HCT116 (cell line): ENCODE measurements at regions not wholly inside any gene's neighbourhood (a gene's known extent, or its start where the extent isn't known, plus 50 kb on each side); places are given as distances from the start of the nearest gene placed in this dataset.

Experiments used
- ATAC-seq: fragments of 200-7000 bp; cut with Tn5 transposase; 2 replicates; pipeline ENCODE4 v1.9.1; 2020; ENCODE audit warnings: mild to moderate bottlenecking, moderate library complexity
- BruUV-seq: library from RNA; stranded (reverse); fragments of 400-500 nt; replicated peaks from 2 replicates; lab custom pipeline; 2021; lab: Mats Ljungman, UMichigan
- CTCF ChIA-PET: fragments of 300-600 bp; sonication (Branson Sonifier 250); formaldehyde crosslinking; loops from one replicate; lab custom pipeline; 2021; ENCODE audit warnings: antibody characterized with exemption; lab: Charles Lee
- POLR2A ChIA-PET: fragments of 300-600, 350-600 bp; sonication (Branson Sonifier 250); formaldehyde crosslinking; loops from one replicate; lab custom pipeline; 2021; ENCODE audit warnings: antibody characterized with exemption; lab: Charles Lee
- RAD21 ChIA-PET, 2 experiments: fragments of 300-600 bp; sonication (Branson Sonifier 250); formaldehyde crosslinking; loops; one replicate each; lab custom pipeline; 2023; ENCODE audit warnings: low total read pairs in 2 of 2; ENCODE audit not compliant: uncharacterized antibody in 2 of 2, unreplicated experiment in 2 of 2, low non-redundant PET in 1 of 2; lab: Charles Lee
- DNase-seq: peaks from one replicate; pipeline ENCODE4 v3.0.0-alpha.2; 2010; ENCODE audit warnings: low read depth, low spot score
- H2AFZ ChIP-seq: fragments of 200-600 bp; shearing (Covaris generic), sonication (generic); 2 replicates; pipeline ENCODE4 v1.6.1; 2017; ENCODE audit warnings: low read depth, mixed run types, mixed read lengths, antibody characterized with exemption, low read length; ENCODE audit not compliant: poor library complexity, severe bottlenecking
- H3K27ac ChIP-seq: 2 replicates; pipeline ENCODE4 v1.5.1; 2012; ENCODE audit warnings: low read depth, low read length
- H3K27me3 ChIP-seq: fragments of 200-600 bp; sonication (generic); 2 replicates; pipeline ENCODE4 v1.6.1; 2016; ENCODE audit warnings: mixed run types, low read length, mixed read lengths; ENCODE audit not compliant: insufficient read depth
- H3K36me3 ChIP-seq, 2 experiments: fragments of 200-500 bp in 1 of 2; fragments of 200-600 bp in 1 of 2; sonication (Bioruptor generic) in 1 of 2; sonication (generic) in 1 of 2; 2 replicates each; pipeline versions ENCODE4 v1.5.1 to v1.6.1; 2014 to 2016; ENCODE audit warnings: low read length in 2 of 2, inconsistent platforms in 1 of 2, mixed read lengths in 1 of 2, mixed run types in 1 of 2; ENCODE audit not compliant: insufficient read depth in 2 of 2, control insufficient read depth in 1 of 2
- H3K4me1 ChIP-seq, 2 experiments: fragments of 200-600 bp in 1 of 2; sonication (generic) in 1 of 2; 2 replicates each; pipeline versions ENCODE4 v1.5.1 to v1.6.1; 2012 to 2017; ENCODE audit warnings: low read length in 2 of 2, inconsistent platforms in 1 of 2, mild to moderate bottlenecking in 1 of 2, mixed read lengths in 1 of 2, mixed run types in 1 of 2, moderate library complexity in 1 of 2; ENCODE audit not compliant: insufficient read depth in 2 of 2, control insufficient read depth in 1 of 2
- H3K4me2 ChIP-seq: fragments of 200-600 bp; sonication (generic); 2 replicates; pipeline ENCODE4 v1.6.1; 2017; ENCODE audit warnings: mixed run types, low read length, mixed read lengths
- H3K4me3 ChIP-seq, 2 experiments: fragments of 200-600 bp in 1 of 2; sonication (generic) in 1 of 2; replicated peaks in 1 of 2; 2 replicates each; pipeline ENCODE4 v1.5.1; 2011 to 2016; ENCODE audit warnings: low read length in 2 of 2, control low read depth in 1 of 2, low read depth in 1 of 2, mild to moderate bottlenecking in 1 of 2, mixed read lengths in 1 of 2, mixed run types in 1 of 2
- H3K79me2 ChIP-seq: fragments of 200-600 bp; sonication (generic); 2 replicates; pipeline ENCODE4 v1.6.1; 2017; ENCODE audit warnings: mild to moderate bottlenecking, mixed run types, low read length, moderate library complexity, mixed read lengths; ENCODE audit not compliant: insufficient read depth
- H3K9ac ChIP-seq: fragments of 200-600 bp; sonication (generic); 2 replicates; pipeline ENCODE4 v1.6.1; 2016; ENCODE audit warnings: low read length, mixed read lengths
- H3K9me2 ChIP-seq: fragments of 200-600 bp; sonication (generic), shearing (Covaris generic); 2 replicates; pipeline ENCODE4 v1.6.1; 2017; ENCODE audit warnings: mixed run types, mild to moderate bottlenecking, moderate library complexity; ENCODE audit not compliant: insufficient read depth
- H3K9me3 ChIP-seq, 2 experiments: fragments of 200-500 bp in 1 of 2; fragments of 200-600 bp in 1 of 2; sonication (Bioruptor generic) in 1 of 2; sonication (generic) in 1 of 2; 2 replicates each; pipeline ENCODE4 v1.6.1; 2014 to 2017; ENCODE audit warnings: low read length in 2 of 2, mixed read lengths in 2 of 2, inconsistent platforms in 1 of 2, low read depth in 1 of 2, mild to moderate bottlenecking in 1 of 2, mixed run types in 1 of 2, moderate library complexity in 1 of 2; ENCODE audit not compliant: control insufficient read depth in 1 of 2, insufficient read depth in 1 of 2
- H4K20me1 ChIP-seq: fragments of 200-600 bp; sonication (generic), shearing (Covaris generic); 2 replicates; pipeline ENCODE4 v1.6.1; 2017; ENCODE audit warnings: mixed run types, mild to moderate bottlenecking, moderate library complexity; ENCODE audit not compliant: insufficient read depth
- ELF1 ChIP-seq: IDR thresholded peaks from 2 replicates; pipeline ENCODE4 v1.6.1; 2012; ENCODE audit warnings: low read depth, borderline replicate concordance
- EZH2 ChIP-seq: fragments of 200-600 bp; sonication (generic); IDR thresholded peaks from 2 replicates; pipeline ENCODE4 v1.6.1; 2017; ENCODE audit warnings: antibody characterized with exemption, mixed run types
- FOSL1 ChIP-seq: IDR thresholded peaks from 2 replicates; pipeline ENCODE4 v1.6.1; 2012; ENCODE audit warnings: low read depth
- JUND ChIP-seq: IDR thresholded peaks from 2 replicates; pipeline ENCODE4 v1.6.1; 2012
- RAD21 ChIP-seq: IDR thresholded peaks from 2 replicates; pipeline ENCODE4 v1.6.1; 2012; ENCODE audit warnings: low read depth, mild to moderate bottlenecking
- SRF ChIP-seq: IDR thresholded peaks from 2 replicates; pipeline ENCODE4 v1.6.1; 2012; ENCODE audit warnings: low read depth
- TCF7L2 ChIP-seq: IDR thresholded peaks from 2 replicates; pipeline ENCODE4 v1.7.0; 2011; ENCODE audit warnings: borderline replicate concordance, inconsistent platforms; ENCODE audit not compliant: insufficient read depth, insufficient read length; ENCODE audit errors: extremely low read depth
- YY1 ChIP-seq: IDR thresholded peaks from 2 replicates; pipeline ENCODE4 v1.6.1; 2011; ENCODE audit warnings: low read length, low read depth, moderate library complexity, mild to moderate bottlenecking; ENCODE audit not compliant: insufficient replicate concordance; ENCODE audit errors: extremely low read depth
- ZNF274 ChIP-seq: fragments of 200-500 bp; sonication (Bioruptor generic); IDR thresholded peaks from 2 replicates; pipeline ENCODE4 v1.6.1; 2014; ENCODE audit warnings: mild to moderate bottlenecking, low read depth, low read length, inconsistent platforms
- intact Hi-C: fragments of 100-400 bp; cut with micrococcal nuclease; formaldehyde crosslinking; loops from 2 replicates; pipeline ENCODE4 v1.10.0; 2022
- TF ChIP-seq, protein P1 (sequence below), 3 experiments: fragments of 200-600 bp in 1 of 3; sonication (generic) in 1 of 3; IDR thresholded peaks in 2 of 3; conservative IDR thresholded peaks in 1 of 3; 2 replicates each; pipeline ENCODE4 v1.5.1; 2012 to 2017; ENCODE audit warnings: low read depth in 2 of 3, low read length in 2 of 3, antibody characterized with exemption in 1 of 3, borderline replicate concordance in 1 of 3, control low read depth in 1 of 3, mild to moderate bottlenecking in 1 of 3, mixed read lengths in 1 of 3, mixed run types in 1 of 3, moderate library complexity in 1 of 3; ENCODE audit not compliant: insufficient read depth in 1 of 3
- TF ChIP-seq, protein P2 (sequence below): IDR thresholded peaks from 2 replicates; pipeline ENCODE4 v1.6.1; 2012; ENCODE audit warnings: low read depth

DNA sequence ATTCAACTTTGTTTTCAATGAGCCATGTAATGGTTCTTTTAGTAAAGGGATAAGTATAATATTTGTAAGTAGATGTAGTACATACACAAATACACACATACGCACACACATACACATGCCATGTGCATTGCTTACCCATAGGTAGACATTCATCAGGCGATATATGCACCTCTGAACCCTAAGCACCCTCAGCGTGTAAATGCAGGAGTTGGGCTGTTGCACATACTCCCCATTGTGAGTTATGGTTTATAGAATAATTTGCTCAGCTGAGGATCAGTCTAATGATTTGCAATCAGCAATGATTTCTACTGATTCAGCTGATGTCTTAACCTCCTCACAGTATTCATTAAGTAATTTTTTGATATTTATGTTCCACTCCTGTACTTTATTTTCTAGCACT is 217.6 kb upstream of the ETAA1 start:
- Histone ChIP-seq H3K9me2 (no peaks in the 10 kb centered on the region), H3K9me3 (no peaks in the 10 kb centered on the region), H3K27ac (no peak overlapping the region), H3K79me2 (no peaks in the 10 kb centered on the region), H3K27me3 (no peaks in the 10 kb centered on the region), H3K9ac (no peak overlapping the region), H2AFZ (no peak overlapping the region), H3K4me2 (no peak overlapping the region), H3K4me1 (no peaks in the 10 kb centered on the region), H4K20me1 (no peaks in the 10 kb centered on the region), H3K36me3 (no peaks in the 10 kb centered on the region), H3K4me3 (no peak overlapping the region)
- ChIA-PET POLR2A (no interaction called here), RAD21 (no interaction called here), CTCF (no interaction called here)
- ATAC-seq (no peak), DNase-seq (no peak)
- intact Hi-C loops, result no loop called here
- TF ChIP-seq, protein P1, sequence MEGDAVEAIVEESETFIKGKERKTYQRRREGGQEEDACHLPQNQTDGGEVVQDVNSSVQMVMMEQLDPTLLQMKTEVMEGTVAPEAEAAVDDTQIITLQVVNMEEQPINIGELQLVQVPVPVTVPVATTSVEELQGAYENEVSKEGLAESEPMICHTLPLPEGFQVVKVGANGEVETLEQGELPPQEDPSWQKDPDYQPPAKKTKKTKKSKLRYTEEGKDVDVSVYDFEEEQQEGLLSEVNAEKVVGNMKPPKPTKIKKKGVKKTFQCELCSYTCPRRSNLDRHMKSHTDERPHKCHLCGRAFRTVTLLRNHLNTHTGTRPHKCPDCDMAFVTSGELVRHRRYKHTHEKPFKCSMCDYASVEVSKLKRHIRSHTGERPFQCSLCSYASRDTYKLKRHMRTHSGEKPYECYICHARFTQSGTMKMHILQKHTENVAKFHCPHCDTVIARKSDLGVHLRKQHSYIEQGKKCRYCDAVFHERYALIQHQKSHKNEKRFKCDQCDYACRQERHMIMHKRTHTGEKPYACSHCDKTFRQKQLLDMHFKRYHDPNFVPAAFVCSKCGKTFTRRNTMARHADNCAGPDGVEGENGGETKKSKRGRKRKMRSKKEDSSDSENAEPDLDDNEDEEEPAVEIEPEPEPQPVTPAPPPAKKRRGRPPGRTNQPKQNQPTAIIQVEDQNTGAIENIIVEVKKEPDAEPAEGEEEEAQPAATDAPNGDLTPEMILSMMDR (IDR thresholded peaks at IDR 0.05 in 2 of 3, conservative IDR thresholded peaks at IDR 0.05 in 1 of 3; ENCODE audit: borderline replicate concordance in 1 of 3, insufficient read depth in 1 of 3, low read depth in 2 of 3, low read length in 2 of 3), result no peak
- TF ChIP-seq FOSL1 (no peak), JUND (no peak), ELF1 (no peak), SRF (no peak), TCF7L2 (no peak), ZNF274 (no peak), YY1 (no peak), EZH2 (no peak), RAD21 (no peak)
- TF ChIP-seq, protein P2, sequence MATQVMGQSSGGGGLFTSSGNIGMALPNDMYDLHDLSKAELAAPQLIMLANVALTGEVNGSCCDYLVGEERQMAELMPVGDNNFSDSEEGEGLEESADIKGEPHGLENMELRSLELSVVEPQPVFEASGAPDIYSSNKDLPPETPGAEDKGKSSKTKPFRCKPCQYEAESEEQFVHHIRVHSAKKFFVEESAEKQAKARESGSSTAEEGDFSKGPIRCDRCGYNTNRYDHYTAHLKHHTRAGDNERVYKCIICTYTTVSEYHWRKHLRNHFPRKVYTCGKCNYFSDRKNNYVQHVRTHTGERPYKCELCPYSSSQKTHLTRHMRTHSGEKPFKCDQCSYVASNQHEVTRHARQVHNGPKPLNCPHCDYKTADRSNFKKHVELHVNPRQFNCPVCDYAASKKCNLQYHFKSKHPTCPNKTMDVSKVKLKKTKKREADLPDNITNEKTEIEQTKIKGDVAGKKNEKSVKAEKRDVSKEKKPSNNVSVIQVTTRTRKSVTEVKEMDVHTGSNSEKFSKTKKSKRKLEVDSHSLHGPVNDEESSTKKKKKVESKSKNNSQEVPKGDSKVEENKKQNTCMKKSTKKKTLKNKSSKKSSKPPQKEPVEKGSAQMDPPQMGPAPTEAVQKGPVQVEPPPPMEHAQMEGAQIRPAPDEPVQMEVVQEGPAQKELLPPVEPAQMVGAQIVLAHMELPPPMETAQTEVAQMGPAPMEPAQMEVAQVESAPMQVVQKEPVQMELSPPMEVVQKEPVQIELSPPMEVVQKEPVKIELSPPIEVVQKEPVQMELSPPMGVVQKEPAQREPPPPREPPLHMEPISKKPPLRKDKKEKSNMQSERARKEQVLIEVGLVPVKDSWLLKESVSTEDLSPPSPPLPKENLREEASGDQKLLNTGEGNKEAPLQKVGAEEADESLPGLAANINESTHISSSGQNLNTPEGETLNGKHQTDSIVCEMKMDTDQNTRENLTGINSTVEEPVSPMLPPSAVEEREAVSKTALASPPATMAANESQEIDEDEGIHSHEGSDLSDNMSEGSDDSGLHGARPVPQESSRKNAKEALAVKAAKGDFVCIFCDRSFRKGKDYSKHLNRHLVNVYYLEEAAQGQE, result no peak
- BruUV-seq, result no TSS peak
